Karpas-422 (cell line): ENCODE measurements at regions not wholly inside any gene's neighbourhood (a gene's known extent, or its start where the extent isn't known, plus 50 kb on each side); places are given as distances from the start of the nearest gene placed in this dataset.

Experiments used
- DNase-seq: peaks from one replicate; pipeline ENCODE4 v3.0.0-alpha.2; 2015
- H2AFZ ChIP-seq: fragments of 200-600 bp; sonication (generic); 2 replicates; pipeline ENCODE4 v1.6.1; 2014; ENCODE audit warnings: antibody characterized with exemption, low read length, mixed read lengths
- H3K27ac ChIP-seq: fragments of 200-600 bp; sonication (generic); 2 replicates; pipeline ENCODE4 v1.5.1; 2014; ENCODE audit warnings: mild to moderate bottlenecking, low read length, moderate library complexity
- H3K27me3 ChIP-seq: fragments of 200-600 bp; sonication (generic); 2 replicates; pipeline ENCODE4 v1.6.1; 2014; ENCODE audit warnings: low read length, mixed read lengths
- H3K36me3 ChIP-seq: fragments of 200-600 bp; sonication (generic); 2 replicates; pipeline ENCODE4 v1.6.1; 2014; ENCODE audit warnings: low read length, mixed read lengths; ENCODE audit not compliant: insufficient read depth
- H3K4me1 ChIP-seq: fragments of 200-600 bp; sonication (generic); 2 replicates; pipeline ENCODE4 v1.6.1; 2014; ENCODE audit warnings: mild to moderate bottlenecking, low read length, mixed read lengths
- H3K4me2 ChIP-seq: fragments of 200-600 bp; sonication (generic); 2 replicates; pipeline ENCODE4 v1.6.1; 2014; ENCODE audit warnings: low read length, low read depth, mild to moderate bottlenecking; ENCODE audit not compliant: poor library complexity, severe bottlenecking
- H3K4me3 ChIP-seq: fragments of 200-600 bp; sonication (generic); 2 replicates; pipeline ENCODE4 v1.5.1; 2014; ENCODE audit warnings: mild to moderate bottlenecking, antibody characterized with exemption, low read length, mixed read lengths
- H3K79me2 ChIP-seq: fragments of 200-600 bp; sonication (generic); 2 replicates; pipeline ENCODE4 v1.6.1; 2014; ENCODE audit warnings: mild to moderate bottlenecking, low read length, mixed read lengths
- H3K9ac ChIP-seq: fragments of 200-600 bp; sonication (generic); 2 replicates; pipeline ENCODE4 v1.6.0; 2014; ENCODE audit warnings: low read length
- H3K9me2 ChIP-seq: fragments of 200-600 bp; sonication (generic), shearing (Covaris generic); replicated peaks from 2 replicates; pipeline ENCODE4 v1.6.0; 2014; ENCODE audit warnings: mild to moderate bottlenecking, low read length, moderate library complexity; ENCODE audit not compliant: insufficient read depth
- H3K9me3 ChIP-seq: fragments of 300-700, 200-600 bp; sonication (generic); 2 replicates; pipeline ENCODE4 v1.6.1; 2014; ENCODE audit warnings: low read length, mixed read lengths
- H4K20me1 ChIP-seq: fragments of 200-600 bp; sonication (generic); 2 replicates; pipeline ENCODE4 v1.6.1; 2014; ENCODE audit warnings: mild to moderate bottlenecking, antibody characterized with exemption, low read length, low read depth; ENCODE audit not compliant: insufficient read depth

DNA sequence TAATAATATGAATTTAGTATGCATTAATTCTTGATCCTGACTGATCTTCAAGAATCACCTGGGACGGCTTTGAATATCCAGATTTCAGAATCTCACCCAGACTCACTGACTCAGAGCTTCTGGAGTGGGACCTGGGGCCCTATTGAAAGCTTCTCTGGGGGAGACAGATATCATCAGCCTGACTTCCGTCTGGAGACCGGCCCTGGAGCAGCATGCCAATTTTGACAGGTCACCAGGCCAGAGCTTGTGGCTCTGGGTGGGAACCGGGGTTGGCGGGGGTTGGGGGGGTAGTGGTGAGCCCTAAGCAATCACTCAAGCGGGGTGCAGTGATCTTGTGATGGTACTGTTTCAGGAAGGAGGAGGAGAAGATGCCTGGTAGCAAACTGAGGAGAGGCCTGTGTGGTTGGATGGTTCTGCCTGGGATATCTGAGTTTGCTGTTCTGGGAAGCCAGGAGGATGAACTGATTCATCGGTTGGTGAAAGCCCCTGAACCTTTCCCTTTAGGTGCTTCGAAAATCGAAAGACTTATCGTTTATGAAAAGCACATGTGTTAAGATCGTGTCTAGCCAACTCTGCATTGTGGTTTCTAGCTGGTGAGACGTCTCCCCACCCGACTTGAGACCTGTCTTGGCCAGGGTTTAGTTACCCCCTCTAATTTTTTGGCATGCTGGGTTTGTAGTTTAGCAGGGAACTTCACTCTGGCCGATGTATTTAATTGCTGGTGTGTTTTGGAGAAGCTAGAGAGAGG is 263.9 kb upstream of the C2CD4B start:
- Histone ChIP-seq H3K4me1 (no peaks in the 10 kb centered on the region), H4K20me1 (0 out of 2 replicates have a peak, but pooled peaks cover 3% of the 10 kb centered on the region), H3K79me2 (no peaks in the 10 kb centered on the region), H3K27ac (no peak overlapping the region), H3K9me2 (no peaks in the 10 kb centered on the region), H3K9me3 (no peaks in the 10 kb centered on the region), H3K4me3 (no peak overlapping the region), H3K27me3 (no peaks in the 10 kb centered on the region), H3K4me2 (no peak overlapping the region), H3K36me3 (no peaks in the 10 kb centered on the region), H3K9ac (no peak overlapping the region), H2AFZ (no peak overlapping the region)
- DNase-seq, result no peak

DNA sequence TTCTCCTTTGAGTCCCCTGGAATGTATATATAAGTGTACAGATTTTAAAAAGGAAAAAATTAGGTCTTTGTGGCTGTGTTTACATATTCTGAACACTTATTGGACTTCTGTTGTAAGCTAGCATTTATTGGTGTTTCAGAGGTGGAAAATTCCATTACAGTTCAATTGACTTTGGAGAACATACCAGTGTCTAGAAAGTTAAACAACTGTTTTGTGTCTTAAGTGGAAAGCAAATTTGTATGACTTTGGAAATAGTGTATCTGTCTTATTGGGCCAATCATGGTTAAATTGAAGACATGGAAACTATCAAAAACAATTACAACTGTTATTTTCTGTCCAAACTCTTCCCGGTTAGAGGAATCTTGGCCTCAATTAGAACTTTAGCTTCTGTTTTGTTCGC is 265.0 kb upstream of the C2CD4B start:
- no peak overlapping the region for H3K4me3 ChIP-seq
- no peaks in the 10 kb centered on the region for H3K9me2 ChIP-seq
- H3K9me3 ChIP-seq, result no peaks in the 10 kb centered on the region
- H4K20me1 ChIP-seq, result 0 out of 2 replicates have a peak, but pooled peaks cover 3% of the 10 kb centered on the region
- no peak overlapping the region for H2AFZ ChIP-seq
- H3K9ac ChIP-seq, result no peak overlapping the region
- H3K4me1 ChIP-seq, result no peaks in the 10 kb centered on the region
- no peak for DNase-seq
- no peak overlapping the region for H3K27ac ChIP-seq
- no peaks in the 10 kb centered on the region for H3K27me3 ChIP-seq
- no peak overlapping the region for H3K4me2 ChIP-seq
- H3K79me2 ChIP-seq, result no peaks in the 10 kb centered on the region
- H3K36me3 ChIP-seq, result no peaks in the 10 kb centered on the region

DNA sequence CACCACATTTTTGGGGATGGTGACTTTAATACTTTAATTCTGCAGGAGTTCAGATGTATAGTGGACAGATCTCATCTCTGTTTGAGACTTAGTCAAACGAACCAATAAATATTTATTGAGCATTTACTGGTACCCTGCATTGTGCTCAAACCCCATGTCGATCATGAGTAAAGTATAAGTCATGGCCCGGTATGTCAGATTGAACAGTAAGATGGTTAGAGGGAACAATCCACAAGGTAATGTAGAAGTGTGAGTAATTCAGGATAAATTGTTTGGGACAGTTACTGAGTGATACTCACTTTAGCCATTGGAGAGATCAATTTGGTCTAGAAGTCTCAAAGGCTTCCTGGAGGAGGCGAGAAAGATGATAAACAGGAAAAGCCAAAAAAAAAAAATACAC is 265.5 kb upstream of the C2CD4B start:
- Histone ChIP-seq H3K27me3 (no peaks in the 10 kb centered on the region), H3K4me3 (no peak overlapping the region), H3K4me1 (no peaks in the 10 kb centered on the region), H4K20me1 (0 out of 2 replicates have a peak, but pooled peaks cover 3% of the 10 kb centered on the region), H3K9me3 (no peaks in the 10 kb centered on the region), H3K27ac (no peak overlapping the region), H2AFZ (no peak overlapping the region), H3K9ac (no peak overlapping the region), H3K4me2 (no peak overlapping the region), H3K36me3 (no peaks in the 10 kb centered on the region), H3K9me2 (no peaks in the 10 kb centered on the region), H3K79me2 (no peaks in the 10 kb centered on the region)
- DNase-seq, result no peak

- Histone ChIP-seq H3K36me3 (no peaks in the 10 kb centered on the region), H3K9ac (no peak overlapping the region), H4K20me1 (0 out of 2 replicates have a peak, but pooled peaks cover 3% of the 10 kb centered on the region), H3K79me2 (no peaks in the 10 kb centered on the region), H3K9me3 (no peaks in the 10 kb centered on the region), H3K4me3 (no peak overlapping the region), H3K27ac (no peak overlapping the region), H3K4me2 (no peak overlapping the region), H3K27me3 (no peaks in the 10 kb centered on the region), H3K9me2 (no peaks in the 10 kb centered on the region), H2AFZ (no peak overlapping the region), H3K4me1 (no peaks in the 10 kb centered on the region)
- no peak for DNase-seq
Measured at GRCh38 chr15:62431008-62431797, 266.1 kb upstream of the C2CD4B start.

DNA sequence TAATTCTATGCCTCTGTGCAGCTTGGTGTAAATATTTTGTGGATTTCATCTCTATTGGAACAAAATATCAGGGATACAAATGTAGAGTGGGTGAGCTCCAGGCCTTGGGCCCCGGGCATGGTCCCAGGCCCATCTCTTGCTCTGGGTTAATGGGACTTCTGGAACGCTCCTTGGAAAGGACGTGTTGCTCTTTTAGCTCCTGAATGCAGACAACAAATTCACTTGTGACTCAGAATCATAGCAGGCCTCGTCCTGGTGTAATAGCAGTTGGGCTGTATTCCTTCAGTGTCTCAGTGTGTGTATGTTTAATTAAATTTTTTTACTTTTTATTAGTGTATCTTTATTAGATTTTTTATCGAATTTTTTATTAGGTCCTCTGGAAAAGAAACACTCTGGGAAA is 266.7 kb upstream of the C2CD4B start:
- Histone ChIP-seq H3K4me2 (no peak overlapping the region), H3K9me3 (no peaks in the 10 kb centered on the region), H2AFZ (no peak overlapping the region), H3K9ac (no peak overlapping the region), H3K4me3 (no peak overlapping the region), H3K79me2 (no peaks in the 10 kb centered on the region), H3K36me3 (no peaks in the 10 kb centered on the region), H3K27me3 (no peaks in the 10 kb centered on the region), H3K4me1 (no peaks in the 10 kb centered on the region), H3K9me2 (no peaks in the 10 kb centered on the region), H4K20me1 (0 out of 2 replicates have a peak, but pooled peaks cover 3% of the 10 kb centered on the region), H3K27ac (no peak overlapping the region)
- no peak for DNase-seq

DNA sequence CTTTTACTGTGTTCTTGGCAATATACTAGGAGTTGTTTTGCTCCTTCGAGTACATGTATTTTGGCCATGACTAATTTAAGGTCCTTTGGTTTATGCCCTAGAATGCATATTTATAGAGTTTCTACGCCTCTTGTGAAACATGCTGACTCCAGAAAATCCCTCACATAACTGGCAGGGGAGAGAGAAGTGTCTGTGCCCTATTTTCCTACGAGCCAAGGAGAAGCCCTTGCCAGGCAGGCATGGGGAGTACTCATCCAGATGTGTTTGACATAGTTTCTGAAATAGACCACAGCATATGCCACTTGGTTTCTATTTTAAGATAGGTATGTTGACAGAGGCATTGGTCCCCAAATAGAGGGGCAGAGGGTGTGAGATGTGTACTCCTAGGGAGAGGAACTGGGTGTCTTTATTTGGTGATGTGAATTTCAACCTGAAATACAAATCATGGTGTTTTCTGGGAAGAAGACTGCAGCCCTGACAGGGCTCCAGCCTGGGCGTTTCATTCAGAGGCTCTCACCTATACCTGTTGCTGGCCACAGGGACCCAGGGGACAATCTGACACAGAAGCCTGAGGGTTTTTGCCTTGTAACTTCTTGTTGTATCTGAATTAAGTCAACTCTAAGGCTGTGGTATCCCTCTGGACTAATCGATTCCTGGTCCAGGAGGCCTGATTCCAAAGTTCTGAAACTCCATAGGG is 267.8 kb upstream of the C2CD4B start:
- H3K9me3 ChIP-seq, result no peaks in the 10 kb centered on the region
- H3K27me3 ChIP-seq, result no peaks in the 10 kb centered on the region
- DNase-seq, result no peak
- H3K36me3 ChIP-seq, result no peaks in the 10 kb centered on the region
- H3K4me1 ChIP-seq, result no peaks in the 10 kb centered on the region
- H3K4me2 ChIP-seq, result no peak overlapping the region
- H4K20me1 ChIP-seq, result 0 out of 2 replicates have a peak, but pooled peaks cover 3% of the 10 kb centered on the region
- H3K27ac ChIP-seq, result no peak overlapping the region
- H3K9me2 ChIP-seq, result no peaks in the 10 kb centered on the region
- H3K79me2 ChIP-seq, result no peaks in the 10 kb centered on the region
- H3K9ac ChIP-seq, result no peak overlapping the region
- H2AFZ ChIP-seq, result no peak overlapping the region
- no peak overlapping the region for H3K4me3 ChIP-seq

- Histone ChIP-seq H3K79me2 (no peaks in the 10 kb centered on the region), H4K20me1 (0 out of 2 replicates have a peak, but pooled peaks cover 2% of the 10 kb centered on the region), H3K9me2 (no peaks in the 10 kb centered on the region), H3K27ac (no peak overlapping the region), H3K9me3 (no peaks in the 10 kb centered on the region), H3K27me3 (no peaks in the 10 kb centered on the region), H3K9ac (no peak overlapping the region), H3K4me3 (no peak overlapping the region), H2AFZ (no peak overlapping the region), H3K36me3 (no peaks in the 10 kb centered on the region), H3K4me2 (no peak overlapping the region), H3K4me1 (no peaks in the 10 kb centered on the region)
- no peak for DNase-seq
Measured at GRCh38 chr15:62436235-62436634, 271.1 kb upstream of the C2CD4B start.

GRCh38 chr15:62437753-62438152 is 272.7 kb upstream of the C2CD4B start:
- Histone ChIP-seq H3K27ac (no peak overlapping the region), H3K4me2 (no peak overlapping the region), H3K9ac (no peak overlapping the region), H3K4me1 (no peaks in the 10 kb centered on the region), H3K79me2 (no peaks in the 10 kb centered on the region), H3K36me3 (no peaks in the 10 kb centered on the region), H3K9me2 (no peaks in the 10 kb centered on the region), H3K4me3 (no peak overlapping the region), H4K20me1 (0 out of 2 replicates have a peak, but pooled peaks cover 2% of the 10 kb centered on the region), H2AFZ (no peak overlapping the region), H3K9me3 (no peaks in the 10 kb centered on the region), H3K27me3 (no peaks in the 10 kb centered on the region)
- no peak for DNase-seq
